Esophagus squamous epithelium (tissue), 5 donors: ENCODE measurements at regions not wholly inside any gene's neighbourhood (a gene's known extent, or its start where the extent isn't known, plus 50 kb on each side); places are given as distances from the start of the nearest gene placed in this dataset.

ENCODE experiments used
- DNase-seq: peaks from one replicate; lab custom pipeline; 2025; lab: John Stamatoyannopoulos, UW
- H3K27ac ChIP-seq, 4 donors: fragments of 200-600 bp; sonication (generic); one replicate each; pipeline ENCODE4 v1.5.1; 2016 to 2019; ENCODE audit warnings: mild to moderate bottlenecking in 1 of 4
- H3K27me3 ChIP-seq, 4 donors: fragments of 200-600 bp; sonication (generic); 1 replicate in 3 of 4; 2 replicates in 1 of 4; pipeline versions ENCODE4 v1.5.1 to v1.6.0; 2017 to 2021; ENCODE audit warnings: antibody characterized with exemption in 1 of 4
- H3K36me3 ChIP-seq, 3 donors: fragments of 200-600 bp; sonication (generic); one replicate each; pipeline ENCODE4 v1.5.1; 2016 to 2019
- H3K4me1 ChIP-seq, 3 donors: fragments of 200-600 bp; sonication (generic); one replicate each; pipeline ENCODE4 v1.5.1; 2017 to 2019
- H3K4me3 ChIP-seq, 4 donors: fragments of 200-600 bp; sonication (generic); 1 replicate in 3 of 4; 2 replicates in 1 of 4; pipeline ENCODE4 v1.5.1; 2016 to 2019; ENCODE audit warnings: mild to moderate bottlenecking in 2 of 4, moderate library complexity in 1 of 4
- H3K9me3 ChIP-seq, 3 donors: fragments of 200-600 bp; sonication (generic); one replicate each; pipeline ENCODE4 v1.5.1; 2016 to 2019
- CTCF ChIP-seq, 6 experiments: fragments of 450-650 bp in 4 of 6; fragments of 200-600 bp in 2 of 6; sonication (generic) in 2 of 6; IDR thresholded peaks; one replicate each; pipeline ENCODE4 v1.5.1; 2016 to 2019; ENCODE audit warnings: antibody characterized with exemption in 6 of 6, mild to moderate bottlenecking in 4 of 6, moderate library complexity in 4 of 6
- POLR2A ChIP-seq, 4 donors: fragments of 450-650 bp; IDR thresholded peaks; one replicate each; pipeline ENCODE4 v1.6.1; 2017; ENCODE audit warnings: antibody characterized with exemption in 4 of 4, mild to moderate bottlenecking in 4 of 4, moderate library complexity in 3 of 4
- WGBS, 2 donors: methylation state at CpG; one replicate each; pipeline ENCODE4 v1.1.5; 2018; 5-methylcytosine and 5-hydroxymethylcytosine counted together
- intact Hi-C: fragments of 100-400 bp; cut with DNase I; formaldehyde crosslinking; loops from one replicate; pipeline ENCODE4 v1.15.0; 2022
- donor health status: DM: yes; HTN: yes; CAD: no.

- WGBS, 2 donors, result 86 to 97% methylated on average over 4 of the region's 4 CpGs
- Histone ChIP-seq H3K27me3 (no peaks in the 10 kb centered on the region), H3K4me1 (peaks cover 0 to 16% (median 0%) of the 10 kb centered on the region in 3 donors), H3K36me3 (no peaks in the 10 kb centered on the region), H3K9me3 (no peaks in the 10 kb centered on the region), H3K4me3 (no peak overlapping the region), H3K27ac (no peak overlapping the region)
- DNase-seq, result no peak
- TF ChIP-seq CTCF (IDR thresholded peaks at IDR 0.05) (no peak), POLR2A (IDR thresholded peaks at IDR 0.05) (no peak)
- intact Hi-C loops, result no loop called here
These were observed 194.5 kb downstream of the PLK2 start for GRCh38 chr5:58265246-58265930.

GRCh38 chr5:58264276-58264675 lies 195.6 kb downstream of the PLK2 start:
- no peak for TF ChIP-seq POLR2A (IDR thresholded peaks at IDR 0.05)
- no peak for TF ChIP-seq CTCF (IDR thresholded peaks at IDR 0.05)
- H3K4me1 ChIP-seq, result peaks cover 0 to 28% (median 3%) of the 10 kb centered on the region in 3 donors
- 50 to 60% methylated on average over 1 to 3 of the region's 3 CpGs for WGBS, 2 donors
- H3K36me3 ChIP-seq, result no peaks in the 10 kb centered on the region
- no peak overlapping the region for H3K4me3 ChIP-seq
- no peaks in the 10 kb centered on the region for H3K27me3 ChIP-seq
- no peaks in the 10 kb centered on the region for H3K9me3 ChIP-seq
- DNase-seq, result no peak
- intact Hi-C loops, result no loop called here
- H3K27ac ChIP-seq, result no peak overlapping the region

GRCh38 chr5:58263296-58263695 lies 196.6 kb downstream of the PLK2 start:
- H3K4me3 ChIP-seq, result no peak overlapping the region
- peaks cover 0 to 29% (median 3%) of the 10 kb centered on the region in 3 donors for H3K4me1 ChIP-seq
- WGBS, 2 donors, result 93 to 94% methylated on average over 1 of the region's 1 CpG
- no peak for DNase-seq
- H3K36me3 ChIP-seq, result no peaks in the 10 kb centered on the region
- no peak overlapping the region for H3K27ac ChIP-seq
- no peaks in the 10 kb centered on the region for H3K27me3 ChIP-seq
- TF ChIP-seq POLR2A (IDR thresholded peaks at IDR 0.05) (no peak), CTCF (IDR thresholded peaks at IDR 0.05) (no peak)
- no peaks in the 10 kb centered on the region for H3K9me3 ChIP-seq
- intact Hi-C loops, result no loop called here

- 83 to 88% methylated on average over 1 of the region's 1 CpG for WGBS, 2 donors
- no peaks in the 10 kb centered on the region for H3K27me3 ChIP-seq
- peaks cover 0 to 29% (median 3%) of the 10 kb centered on the region in 3 donors for H3K4me1 ChIP-seq
- TF ChIP-seq CTCF (IDR thresholded peaks at IDR 0.05), result no peak
- TF ChIP-seq POLR2A (IDR thresholded peaks at IDR 0.05), result no peak
- no peak overlapping the region for H3K4me3 ChIP-seq
- intact Hi-C loops, result no loop called here
- no peaks in the 10 kb centered on the region for H3K9me3 ChIP-seq
- DNase-seq, result no peak
- no peak overlapping the region for H3K27ac ChIP-seq
- H3K36me3 ChIP-seq, result no peaks in the 10 kb centered on the region
These were observed 197.7 kb downstream of the PLK2 start for GRCh38 chr5:58262226-58262625.

- Histone ChIP-seq H3K27me3 (no peaks in the 10 kb centered on the region), H3K36me3 (no peaks in the 10 kb centered on the region), H3K4me1 (peaks cover 0 to 29% (median 3%) of the 10 kb centered on the region in 3 donors), H3K27ac (peak overlapping the region in 2 of 4 donors; percentile 16 to 26), H3K4me3 (no peak overlapping the region), H3K9me3 (no peaks in the 10 kb centered on the region)
- no peak for TF ChIP-seq CTCF (IDR thresholded peaks at IDR 0.05)
- TF ChIP-seq POLR2A (IDR thresholded peaks at IDR 0.05), result no peak
- intact Hi-C loops, result no loop called here
- DNase-seq, result no peak
- 23 to 24% methylated on average over 4 of the region's 4 CpGs for WGBS, 2 donors
These were observed 198.3 kb downstream of the PLK2 start for GRCh38 chr5:58261605-58262004.
